ENCODE measurements at regions not wholly inside any gene's neighbourhood (a gene's known extent, or its start where the extent isn't known, plus 50 kb on each side); places are given as distances from the start of the nearest gene placed in this dataset.
"Not testable (repeated sequence)": the region's sequence is repeated elsewhere in the genome, so short reads cannot be mapped to it uniquely, and the experiment has no call there.

DNA sequence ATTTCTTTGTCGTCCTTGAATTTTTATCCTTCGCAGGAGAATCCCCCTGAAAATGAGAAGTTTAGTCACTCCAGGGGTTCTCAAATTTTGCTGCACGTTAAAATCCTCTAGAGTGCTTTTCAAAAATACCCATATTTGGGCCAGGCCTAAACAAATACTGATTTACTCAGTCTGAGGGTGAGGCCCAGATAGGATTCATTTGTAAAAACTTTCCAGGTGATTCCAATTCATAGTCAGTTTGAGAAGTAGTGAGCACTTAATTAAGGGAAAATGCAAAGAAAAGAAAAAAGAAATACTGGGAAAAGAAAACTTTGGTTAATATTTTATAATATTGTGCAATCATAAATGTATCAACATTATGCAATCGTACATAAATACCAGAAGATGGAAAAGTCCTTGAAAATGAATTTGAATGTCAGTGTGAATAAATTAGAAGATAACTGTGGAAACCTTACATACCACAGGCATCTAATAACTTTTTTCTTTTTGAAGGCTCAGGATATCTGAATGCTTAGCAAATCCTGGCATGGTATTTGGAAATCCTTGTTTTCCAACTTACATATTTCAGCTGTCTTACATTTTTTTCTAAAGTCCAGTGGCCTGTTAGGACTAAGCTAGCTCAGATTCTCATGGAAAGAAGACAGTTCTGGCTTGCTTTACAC, 116.5 kb upstream of the DAPK1 start:
- no peak for DNase-seq

DNA sequence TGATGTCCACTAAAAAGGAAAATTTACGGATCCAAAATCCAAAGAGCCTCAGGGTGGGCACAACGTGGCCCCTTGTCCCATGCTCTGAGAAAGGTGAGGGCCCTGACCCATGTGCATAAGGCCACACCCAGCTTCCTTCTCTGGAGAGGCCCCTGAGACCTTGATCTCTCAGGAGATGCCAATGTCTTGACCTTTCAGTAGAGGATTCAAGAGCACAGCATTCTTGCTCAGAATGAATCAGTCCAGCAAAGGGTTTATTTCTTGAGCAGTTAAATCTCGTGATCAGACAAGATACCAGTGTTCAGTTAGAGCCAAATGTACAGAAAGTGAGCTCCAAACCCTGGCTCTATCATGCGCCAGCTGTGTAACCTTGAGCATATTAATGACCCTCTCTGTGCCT, 115.9 kb upstream of the DAPK1 start:
- DNase-seq = no peak

DNA sequence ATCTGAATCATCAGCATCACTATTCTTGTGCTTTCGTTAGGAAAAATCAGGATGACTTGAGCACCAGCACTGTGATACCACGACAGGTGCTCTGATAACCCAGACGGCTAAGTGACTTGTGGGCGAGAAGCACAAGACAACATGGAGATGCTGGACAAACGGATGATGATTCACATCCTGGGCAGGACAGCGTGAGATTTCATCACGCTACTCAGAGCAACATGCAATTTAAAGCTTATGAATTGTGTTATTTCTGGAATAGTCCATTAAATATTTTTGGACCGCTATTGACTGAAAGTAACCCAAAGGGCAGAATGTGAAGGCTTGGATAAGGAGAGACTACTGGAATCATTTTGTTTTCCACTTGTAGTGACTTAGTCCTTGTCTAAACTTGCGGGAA, 114.8 kb upstream of the DAPK1 start:
- DNase-seq = no peak

DNA sequence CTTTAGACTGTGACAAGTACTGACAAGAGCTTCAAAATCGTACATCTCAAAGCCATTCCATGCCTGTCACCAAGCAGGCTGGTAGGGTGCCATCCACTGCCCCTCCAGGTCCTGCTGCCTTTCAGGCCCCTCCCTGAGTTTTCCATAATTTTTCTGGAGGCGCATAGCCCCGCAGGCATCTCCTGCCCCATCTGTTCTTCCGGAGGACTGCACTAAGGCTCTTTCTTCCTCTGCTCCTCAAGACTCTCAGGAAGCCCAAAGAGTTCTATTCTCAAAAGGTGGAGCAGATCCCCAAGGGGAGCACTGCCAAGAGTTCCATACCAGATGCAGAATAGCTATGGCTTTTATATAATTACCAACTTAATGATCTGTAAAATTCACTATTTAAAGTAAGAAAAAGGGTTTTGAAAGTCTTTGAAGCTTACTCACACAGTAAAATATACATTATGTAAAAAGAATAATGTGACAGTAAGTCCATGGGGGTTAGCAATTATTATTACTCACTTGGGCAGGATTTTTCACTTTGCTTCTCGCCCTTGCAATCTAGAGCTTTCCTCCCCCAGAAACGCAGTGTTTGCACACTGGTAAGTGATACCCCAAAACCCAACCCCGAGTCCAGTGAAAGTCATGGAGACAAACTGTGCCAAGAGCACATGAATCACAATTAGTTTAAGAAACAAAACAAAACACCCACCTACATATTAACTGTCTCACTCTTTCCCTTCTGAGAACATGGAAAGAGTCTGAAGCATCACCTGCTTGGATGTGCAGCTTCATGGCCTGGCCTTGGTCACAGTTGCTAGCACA, 114.1 kb upstream of the DAPK1 start:
- DNase-seq = no peak

DNA sequence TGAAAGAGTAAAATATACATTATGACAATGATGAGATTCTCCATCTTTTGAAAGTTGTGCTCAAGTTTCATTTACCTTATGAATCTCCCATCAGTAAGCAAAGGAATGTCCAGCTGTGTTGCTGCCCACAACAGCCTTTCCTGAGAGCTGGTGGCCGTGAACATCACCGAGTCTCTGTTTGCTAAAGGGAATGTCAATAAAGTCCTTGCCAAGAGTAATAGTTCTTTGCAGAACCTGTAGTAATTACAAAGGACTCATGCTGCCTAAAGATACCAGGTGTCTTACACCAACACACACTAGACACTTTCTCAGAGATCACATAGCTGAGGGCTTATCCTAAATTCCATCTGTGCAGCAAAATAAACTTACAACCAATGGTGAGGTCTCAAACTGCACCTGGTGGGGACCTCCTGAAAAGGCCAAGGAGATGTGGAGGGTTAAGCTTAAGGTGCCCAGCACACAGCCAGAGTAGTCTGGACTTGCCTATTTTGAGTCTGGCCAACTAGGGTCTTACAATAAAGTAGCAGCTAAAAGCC, 111.1 kb upstream of the DAPK1 start:
- DNase-seq = no peak

DNA sequence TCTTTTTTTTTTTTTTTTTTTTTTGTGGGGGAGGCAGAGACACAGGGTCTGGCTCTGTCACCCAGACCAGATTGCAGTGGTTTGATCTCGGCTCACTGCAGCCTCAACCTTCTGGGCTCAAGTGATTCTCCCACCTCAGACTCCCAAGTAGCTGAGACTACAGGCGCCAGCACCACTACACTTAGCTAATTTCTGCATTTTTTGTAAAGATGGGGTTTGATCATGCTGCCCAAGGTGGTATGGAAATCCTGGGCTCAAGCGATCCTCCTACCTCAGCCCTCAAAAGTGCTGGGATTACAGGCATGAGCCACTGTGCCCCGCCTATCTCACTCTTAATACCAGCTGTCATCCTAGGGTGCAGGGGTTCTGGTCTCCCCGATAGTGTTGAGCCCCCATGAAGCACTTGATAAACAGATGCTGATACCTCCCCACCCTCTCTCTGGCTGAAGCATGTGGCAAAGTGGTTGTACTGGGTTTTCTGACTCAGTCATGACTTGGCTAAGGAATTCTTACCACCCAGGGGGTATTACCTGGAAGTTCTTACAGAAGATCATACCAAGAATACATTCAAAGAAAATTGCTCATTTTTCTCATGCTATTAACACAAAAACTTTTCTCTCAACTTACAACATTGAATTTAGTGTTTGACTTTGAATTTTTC, 110.2 kb upstream of the DAPK1 start:
- DNase-seq = no peak

DNA sequence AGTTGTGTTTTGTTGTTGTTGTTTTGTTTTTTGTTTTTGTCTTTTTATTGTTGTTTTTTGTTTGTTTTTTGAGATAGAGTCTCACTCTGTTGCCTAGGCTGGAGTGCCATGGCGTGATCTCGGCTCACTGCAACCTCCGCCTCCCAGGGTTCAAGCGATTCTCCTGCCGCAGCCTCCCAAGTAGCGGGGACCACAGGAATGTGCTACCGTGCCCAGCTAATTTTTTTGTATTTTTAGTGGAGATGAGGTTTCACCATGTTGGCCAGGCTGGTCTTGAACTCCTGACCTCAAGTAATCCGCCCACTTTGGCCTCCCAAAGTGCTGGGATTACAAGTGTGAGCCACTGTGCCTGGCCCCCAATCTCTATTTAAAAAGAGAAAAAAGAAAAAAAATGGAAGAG, 109.0 kb upstream of the DAPK1 start:
- not testable (repeated sequence) for DNase-seq

DNA sequence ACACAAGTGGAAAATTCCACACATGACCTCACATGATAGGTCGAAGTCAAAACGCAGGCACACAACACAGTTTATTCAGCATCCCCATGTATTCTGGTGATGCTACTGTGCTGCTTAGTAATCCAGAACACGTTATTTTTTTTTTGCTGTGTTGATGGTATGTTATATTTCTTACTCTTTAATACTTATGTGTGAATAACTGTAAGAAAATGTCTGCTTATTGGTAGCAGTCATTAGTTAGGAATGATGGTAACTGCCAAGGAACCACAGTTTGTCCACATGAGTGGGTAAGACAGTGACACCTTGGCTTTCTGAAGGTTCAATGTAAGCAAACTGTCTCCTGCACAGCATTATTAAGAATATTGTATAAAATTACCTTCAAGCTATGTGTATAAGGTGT, 107.7 kb upstream of the DAPK1 start:
- DNase-seq = no peak

DNA sequence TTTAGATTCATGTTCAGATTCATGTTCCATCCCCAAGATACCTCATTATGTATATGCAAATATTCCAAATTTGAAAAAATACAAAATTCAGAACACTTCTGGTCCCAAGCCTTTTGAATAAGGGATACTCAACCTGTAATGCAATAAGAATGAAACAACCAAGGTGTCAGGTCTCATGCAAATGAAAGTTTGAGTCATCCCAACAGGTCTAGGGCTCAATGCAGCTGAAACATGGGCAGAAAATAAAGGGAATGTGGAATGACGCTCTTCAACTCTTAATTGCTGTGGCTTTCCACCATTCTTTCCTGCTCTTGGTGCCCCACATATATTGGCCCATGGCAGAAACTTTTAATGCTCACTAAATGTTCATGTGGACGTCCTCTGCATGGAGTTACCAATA, 107.3 kb upstream of the DAPK1 start:
- DNase-seq = no peak

DNA sequence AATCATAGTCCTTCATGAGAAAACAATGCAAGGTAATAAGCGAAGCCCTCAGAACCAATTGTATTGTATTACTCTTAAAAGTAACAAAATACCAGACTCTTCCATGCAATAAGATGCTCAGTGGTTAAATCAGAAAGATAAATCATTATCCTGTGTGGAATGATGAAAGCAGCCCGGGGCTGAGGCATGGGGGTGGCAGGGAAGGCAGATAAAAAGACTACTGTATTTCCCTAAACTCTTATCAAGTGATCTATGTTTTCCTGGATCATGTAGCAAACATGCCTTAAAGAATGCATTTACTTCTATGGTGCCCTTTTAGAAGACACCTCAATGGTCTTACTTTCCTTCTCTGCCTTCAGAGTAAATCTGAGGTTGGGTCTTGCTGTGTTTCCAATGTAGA, 105.6 kb upstream of the DAPK1 start:
- DNase-seq = no peak

DNA sequence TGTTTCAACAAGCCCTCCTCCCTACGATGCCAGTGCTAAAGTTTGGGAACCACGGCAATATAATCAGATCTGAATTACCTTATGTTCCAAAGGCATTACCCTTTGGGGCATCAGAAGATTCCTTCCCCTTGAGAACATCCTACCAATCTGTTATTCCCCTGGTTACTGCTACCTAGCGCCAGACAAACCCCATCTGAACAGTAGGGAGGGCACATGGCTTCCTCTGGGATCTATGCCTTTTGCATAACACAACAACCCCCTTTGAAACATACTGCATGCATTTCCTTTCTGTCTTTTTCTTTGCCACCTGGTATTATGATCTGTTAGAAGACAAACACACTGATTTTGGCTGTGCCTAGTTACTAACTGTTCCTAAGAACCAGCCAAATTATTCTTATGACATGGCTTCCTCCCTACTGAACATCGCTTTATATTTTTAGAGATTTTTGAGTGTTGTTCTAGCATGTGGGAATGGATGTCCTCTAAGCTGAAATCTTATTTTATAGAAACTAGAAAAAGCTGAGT, 103.9 kb upstream of the DAPK1 start:
- no peak for DNase-seq

DNA sequence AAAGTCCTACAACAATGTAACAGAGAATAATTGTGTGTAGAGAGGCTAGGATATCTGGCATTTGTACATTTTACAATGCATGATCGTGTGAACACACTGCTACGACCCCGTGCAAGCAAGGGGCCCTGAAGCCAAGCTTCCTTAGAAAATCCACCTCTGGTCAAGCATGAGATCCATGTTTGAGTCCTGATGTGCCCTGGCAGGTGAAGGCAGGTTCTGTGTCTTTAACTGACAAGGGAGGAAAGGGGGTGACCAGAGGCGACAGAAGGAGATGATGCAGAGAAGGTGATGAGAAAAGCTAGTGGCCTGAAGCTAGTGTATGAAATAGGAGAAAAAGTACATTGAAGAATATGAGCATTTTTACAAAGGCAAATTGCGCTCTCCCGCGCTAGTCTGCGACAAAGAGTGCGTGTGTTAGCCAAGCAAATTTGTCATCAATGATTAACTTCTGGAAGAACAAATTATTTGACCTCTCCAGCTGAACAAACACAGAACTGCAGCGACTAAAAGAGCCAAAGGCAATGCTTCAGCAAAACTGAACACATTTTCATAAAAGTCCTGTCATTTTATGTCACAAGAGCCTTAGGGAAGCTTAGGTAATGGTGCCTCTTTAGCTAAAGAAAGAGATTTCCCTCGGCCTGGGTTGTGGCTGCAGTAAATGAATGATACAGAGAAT, 101.7 kb upstream of the DAPK1 start:
- no peak for DNase-seq

DNA sequence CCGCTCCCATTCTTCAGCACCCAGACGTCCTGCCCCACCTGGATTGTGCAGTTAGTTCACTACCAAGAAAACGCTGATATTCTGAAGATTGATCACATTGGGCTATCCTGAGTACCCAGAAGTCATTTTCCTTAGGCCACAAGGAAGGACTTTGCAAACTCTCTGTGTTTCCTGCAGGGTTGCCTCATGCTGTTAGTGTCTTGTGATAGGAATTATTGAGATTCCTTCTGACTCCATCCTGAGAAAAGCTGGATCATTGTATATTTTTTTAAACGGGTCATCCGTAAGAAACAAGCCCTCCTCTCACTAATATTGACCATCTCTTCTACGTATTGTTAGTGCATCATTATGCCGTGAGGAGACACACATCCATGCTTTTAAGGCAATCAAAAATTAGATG, 96.0 kb upstream of the DAPK1 start:
- no peak for DNase-seq

DNA sequence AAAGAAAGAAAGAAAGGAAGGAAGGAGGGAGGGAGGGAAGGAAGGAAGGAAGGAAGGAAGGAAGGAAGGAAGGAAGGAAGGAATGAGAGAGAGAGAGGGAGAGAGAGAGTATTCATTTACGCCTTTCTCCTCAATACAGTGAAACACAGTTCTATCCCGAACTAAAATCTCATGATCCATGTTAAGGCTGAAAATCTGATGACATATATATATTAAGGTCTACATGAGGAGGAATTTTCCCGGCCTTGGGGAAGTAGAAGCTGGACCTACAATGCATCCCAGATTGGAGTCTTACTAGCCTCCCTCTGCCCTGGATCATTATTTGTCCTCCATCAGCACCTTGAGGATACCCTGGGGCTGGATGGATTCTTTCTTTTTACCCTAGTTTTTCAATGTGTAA, 95.1 kb upstream of the DAPK1 start:
- DNase-seq = no peak

DNA sequence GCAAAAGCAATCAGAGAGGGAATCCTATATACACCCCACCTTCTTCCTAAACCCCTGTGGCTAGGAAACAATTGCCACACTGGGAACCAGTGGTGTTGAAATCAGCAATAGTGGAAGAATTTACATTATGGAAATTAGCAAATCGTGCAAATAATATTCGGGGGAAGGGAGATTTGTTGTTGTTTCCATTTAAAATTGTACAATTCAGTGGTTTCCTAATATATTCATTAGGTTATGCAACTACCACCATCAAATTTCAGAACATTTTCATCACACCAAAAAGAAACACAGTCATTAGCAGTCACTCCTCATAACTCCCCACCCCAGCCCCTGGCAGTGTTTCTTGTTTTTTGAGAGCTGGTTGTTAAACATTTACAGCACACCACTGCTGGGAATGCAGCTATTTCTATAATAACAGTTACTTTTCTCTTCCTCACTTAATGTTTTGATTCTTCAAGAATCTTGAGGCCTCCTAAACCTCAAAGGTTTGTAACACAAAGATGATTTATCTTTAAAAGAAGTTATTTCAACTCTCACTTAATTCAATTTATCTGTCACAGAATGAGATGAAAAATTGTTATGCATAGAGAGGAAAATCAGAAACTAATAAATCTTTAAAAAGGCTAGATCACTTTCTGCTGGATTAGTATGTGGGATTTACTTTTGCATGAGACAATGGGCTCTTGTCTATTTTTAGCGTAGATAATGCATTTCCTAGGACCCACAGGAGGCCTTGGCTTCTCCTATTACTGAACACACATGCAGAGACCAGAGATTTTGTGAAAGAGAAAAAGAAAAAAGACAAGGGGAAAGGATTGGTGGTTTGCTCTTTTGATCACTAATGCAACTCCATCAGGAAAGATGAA, 91.8 kb upstream of the DAPK1 start:
- no peak for DNase-seq

DNA sequence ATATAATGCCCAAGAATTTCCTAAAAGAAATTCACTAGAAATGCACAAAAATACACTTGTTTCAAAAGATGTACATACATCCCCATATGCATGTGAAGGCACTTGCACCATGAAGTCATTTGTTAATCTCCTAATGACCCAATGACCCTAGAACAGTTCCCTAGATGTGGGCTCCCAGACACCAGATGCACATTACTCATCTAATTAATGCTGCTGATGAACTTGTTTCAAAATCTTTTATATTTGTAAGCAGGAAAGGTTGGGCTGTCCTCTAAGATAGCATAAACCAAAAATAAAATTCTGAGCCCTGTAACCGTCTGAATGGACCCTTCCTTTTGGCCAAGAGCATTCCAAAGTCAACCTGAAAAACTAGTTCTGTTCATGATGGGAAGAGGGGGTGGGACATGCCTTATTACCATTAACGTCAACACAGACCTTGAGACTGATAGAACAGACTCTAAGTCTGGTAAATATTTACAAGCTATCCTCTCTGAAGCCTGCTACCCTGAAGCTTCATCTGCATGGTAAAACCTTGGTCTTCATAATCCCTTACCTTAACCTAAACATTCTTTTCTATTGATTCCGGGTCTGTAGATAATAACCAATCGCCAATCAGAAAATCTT, 91.0 kb upstream of the DAPK1 start:
- no peak for DNase-seq

DNA sequence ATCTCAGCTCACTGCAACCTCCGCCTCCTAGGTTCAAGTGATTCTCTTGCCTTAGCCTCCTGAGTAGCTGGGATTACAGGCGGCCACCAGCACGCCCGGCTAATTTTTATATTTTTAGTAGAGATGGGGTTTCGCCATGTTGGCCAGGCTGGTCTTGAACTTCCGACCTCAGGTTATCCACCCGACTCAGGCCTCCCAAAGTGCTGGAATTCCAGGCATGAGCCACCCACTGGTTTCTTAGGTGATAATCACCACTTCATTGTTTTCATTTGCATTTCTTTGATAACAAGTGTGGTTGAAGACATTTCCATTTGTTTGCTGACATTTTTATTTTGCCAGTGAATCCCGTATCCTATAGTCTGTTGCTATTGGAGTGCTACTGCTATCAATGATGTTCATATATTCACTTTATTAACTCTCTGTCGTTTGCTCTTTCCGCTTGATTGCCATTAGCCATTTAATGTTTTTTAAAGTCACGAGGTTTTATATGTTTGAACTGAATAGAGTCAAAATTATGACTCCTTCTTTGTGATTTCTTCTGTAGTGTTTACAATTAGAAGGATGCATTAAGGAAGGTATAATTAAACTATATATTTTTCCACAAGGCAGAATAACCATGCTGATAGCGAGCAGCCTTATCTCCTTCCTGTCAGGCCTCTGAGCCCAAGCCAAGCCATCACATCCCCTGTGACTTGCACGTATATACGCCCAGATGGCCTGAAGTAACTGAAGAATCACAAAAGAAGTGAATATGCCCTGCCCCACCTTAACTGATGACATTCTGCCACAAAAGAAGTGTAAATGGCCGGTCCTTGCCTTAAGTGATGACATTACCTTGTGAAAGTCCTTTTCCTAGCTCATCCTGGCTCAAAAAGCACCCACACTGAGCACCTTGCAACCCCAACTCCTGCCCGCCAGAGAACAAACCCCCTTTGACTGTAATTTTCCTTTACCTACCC, 87.3 kb upstream of the DAPK1 start:
- not testable (repeated sequence) for DNase-seq

DNA sequence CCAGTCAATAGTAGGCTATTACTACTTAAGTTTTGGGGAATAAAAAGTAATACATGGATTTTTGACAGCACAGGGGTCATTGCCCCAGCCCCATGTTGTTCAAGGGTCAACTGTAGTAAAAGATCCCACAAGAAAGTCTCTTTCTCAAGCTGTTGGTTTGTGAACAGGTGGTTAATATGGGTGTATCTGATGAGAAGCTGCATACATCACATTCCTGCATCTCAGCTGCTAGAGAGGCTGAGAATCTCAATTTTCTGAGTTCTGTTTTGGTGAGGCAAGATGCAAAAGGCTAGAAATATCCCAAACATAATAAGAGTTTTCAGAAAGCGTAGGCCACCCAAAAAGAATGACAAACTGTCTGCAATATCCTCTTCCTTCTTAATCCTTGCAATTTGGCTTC, 76.8 kb upstream of the DAPK1 start:
- no peak for DNase-seq

DNA sequence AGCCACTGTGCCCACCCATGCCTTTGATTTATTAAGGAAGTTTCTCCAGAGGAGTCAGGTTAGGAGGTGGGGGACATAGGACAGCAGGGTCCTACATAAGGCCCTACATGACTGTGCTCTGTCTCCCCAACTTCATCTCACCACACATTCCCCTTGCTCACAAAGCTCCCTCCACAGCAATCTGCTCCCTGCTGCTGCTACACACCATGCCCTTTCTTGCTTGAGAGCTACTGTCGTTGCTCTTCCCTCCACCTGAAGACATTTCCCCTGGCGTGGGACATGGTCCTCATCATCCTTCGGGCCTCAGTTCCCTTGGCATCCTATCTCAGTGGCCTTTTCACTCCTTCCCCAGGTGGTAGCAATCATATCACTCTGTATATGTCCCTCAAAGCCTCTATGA, 75.9 kb upstream of the DAPK1 start:
- no peak for DNase-seq

DNA sequence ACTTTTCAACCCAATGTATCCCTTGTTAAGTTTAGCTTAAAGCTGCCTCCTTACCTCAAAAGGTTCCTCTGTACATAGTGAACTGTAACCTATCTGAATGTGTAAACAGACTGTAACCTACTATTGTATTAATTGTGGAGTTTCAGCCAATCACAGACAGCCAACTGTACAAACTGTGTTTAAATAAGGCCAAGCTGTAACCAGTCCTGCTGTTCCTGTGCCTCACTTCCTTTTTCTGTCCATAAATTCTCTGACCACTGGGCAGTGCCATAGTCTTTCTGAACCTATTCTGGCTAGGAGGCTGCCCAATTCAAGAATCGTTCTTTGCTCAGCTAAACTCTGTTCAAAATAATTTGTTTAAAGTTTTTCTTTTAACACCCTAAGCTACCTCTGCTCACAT, 74.7 kb upstream of the DAPK1 start:
- DNase-seq = no peak
